Fibroblast of lung (primary cell): ENCODE measurements at regions not wholly inside any gene's neighbourhood (a gene's known extent, or its start where the extent isn't known, plus 50 kb on each side); places are given as distances from the start of the nearest gene placed in this dataset.

Source experiments
- DNase-seq, 2 donors: peaks; one replicate each; pipeline versions ENCODE4 v3.0.0 to v3.0.0-alpha.2; 2010; ENCODE audit warnings: low read depth in 2 of 2
- H2AFZ ChIP-seq: 2 replicates; pipeline ENCODE4 v1.5.1; 2012; ENCODE audit warnings: low read length, control low read depth, inconsistent platforms
- H3K27ac ChIP-seq: 2 replicates; pipeline ENCODE4 v1.5.1; 2011; ENCODE audit warnings: low read length, control low read depth; ENCODE audit not compliant: insufficient read depth
- H3K27me3 ChIP-seq: 2 replicates; pipeline ENCODE4 v1.5.1; 2011; ENCODE audit warnings: mild to moderate bottlenecking, low read length; ENCODE audit not compliant: control insufficient read depth, insufficient read depth
- H3K36me3 ChIP-seq: 2 replicates; pipeline ENCODE4 v1.5.1; 2011; ENCODE audit warnings: low read length; ENCODE audit not compliant: control insufficient read depth, insufficient read depth
- H3K4me1 ChIP-seq: 2 replicates; pipeline ENCODE4 v1.5.1; 2011; ENCODE audit warnings: low read length; ENCODE audit not compliant: control insufficient read depth, insufficient read depth; ENCODE audit errors: extremely low read depth
- H3K4me2 ChIP-seq: 2 replicates; pipeline ENCODE4 v1.5.1; 2011; ENCODE audit warnings: low read length, control low read depth; ENCODE audit not compliant: insufficient read depth; ENCODE audit errors: extremely low read depth
- H3K4me3 ChIP-seq, 4 experiments: fragments of 200-600 bp in 1 of 4; sonication (generic) in 1 of 4; replicated peaks in 1 of 4; 2 replicates each; pipeline ENCODE4 v1.5.1; 2011 to 2016; ENCODE audit warnings: low read length in 4 of 4, low read depth in 3 of 4, mild to moderate bottlenecking in 3 of 4, control low read depth in 2 of 4, inconsistent platforms in 1 of 4, mixed read lengths in 1 of 4; ENCODE audit not compliant: insufficient read depth in 1 of 4; ENCODE audit errors: control extremely low read depth in 1 of 4
- H3K79me2 ChIP-seq: 2 replicates; pipeline ENCODE4 v1.5.1; 2012; ENCODE audit warnings: mild to moderate bottlenecking, low read length, inconsistent platforms; ENCODE audit not compliant: control insufficient read depth, insufficient read depth
- H3K9ac ChIP-seq: 2 replicates; pipeline ENCODE4 v1.5.1; 2011; ENCODE audit warnings: mild to moderate bottlenecking, low read length, control low read depth; ENCODE audit not compliant: insufficient read depth
- H3K9me3 ChIP-seq: 2 replicates; pipeline ENCODE4 v1.5.1; 2012; ENCODE audit warnings: low read depth, low read length; ENCODE audit not compliant: control insufficient read depth, insufficient read depth
- H4K20me1 ChIP-seq: 2 replicates; pipeline ENCODE4 v1.5.1; 2011; ENCODE audit warnings: low read length; ENCODE audit not compliant: control insufficient read depth, insufficient read depth; ENCODE audit errors: extremely low read depth
- EZH2 ChIP-seq: IDR thresholded peaks from 2 replicates; pipeline ENCODE4 v1.5.1; 2012; ENCODE audit warnings: low read length, control low read depth, mild to moderate bottlenecking; ENCODE audit errors: missing control alignments
- TF ChIP-seq, protein P1 (sequence below), 2 donors: IDR thresholded peaks in 1 of 2; conservative IDR thresholded peaks in 1 of 2; 1 replicate in 1 of 2; 2 replicates in 1 of 2; pipeline ENCODE4 v1.5.1; 2011 to 2012; ENCODE audit warnings: low read length in 2 of 2, control low read depth in 1 of 2, inconsistent platforms in 1 of 2, low read depth in 1 of 2, mild to moderate bottlenecking in 1 of 2

DNA sequence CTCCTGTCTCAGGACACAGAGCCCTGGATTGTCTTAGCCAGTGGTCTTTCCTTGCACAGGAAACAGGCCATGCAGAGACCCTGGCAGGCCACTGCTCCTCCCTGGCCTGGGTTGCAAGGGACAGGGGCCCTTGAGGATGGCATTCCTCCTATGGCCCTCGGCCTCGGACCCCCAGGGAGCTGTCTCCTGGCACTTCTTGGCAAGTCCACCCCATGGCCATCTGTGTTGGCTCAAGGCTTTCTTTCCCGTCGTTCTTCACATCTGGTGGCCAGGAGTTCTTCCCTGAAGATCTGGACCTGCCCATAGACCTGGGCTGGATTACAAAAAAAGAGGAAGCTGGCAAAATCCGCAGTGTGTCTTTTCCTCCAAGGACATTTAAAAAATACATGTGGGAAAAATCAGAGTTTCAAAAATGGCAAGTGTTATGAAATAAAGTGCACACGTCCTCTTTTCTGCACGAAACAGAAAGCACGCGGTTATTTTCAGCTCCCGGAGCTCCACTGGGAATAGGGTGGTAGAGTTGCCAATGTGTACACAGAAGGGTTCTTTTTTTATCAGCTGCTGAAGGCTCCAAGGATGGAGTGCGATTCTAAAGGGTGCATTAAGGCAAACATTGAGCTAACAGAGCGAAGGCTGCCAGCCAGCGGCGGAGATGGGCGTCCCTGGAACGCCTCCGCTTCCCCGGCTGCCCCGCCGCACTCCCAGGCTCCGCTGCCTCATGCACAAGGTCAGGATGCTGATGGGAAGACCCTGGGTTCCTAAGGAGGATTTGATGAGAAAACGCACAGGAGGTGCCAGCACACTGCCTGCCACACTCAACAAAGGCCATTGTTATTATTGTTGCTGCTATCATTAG, 62.8 kb upstream of the FAM20C start:
- Histone ChIP-seq H3K79me2 (no peaks in the 10 kb centered on the region), H3K9ac (no peak overlapping the region), H3K27me3 (no peaks in the 10 kb centered on the region), H3K4me2 (peak overlapping the region; percentile 82), H3K4me3 (peak overlapping the region in 3 of 4 experiments; percentile 21 to 28 (median 25)), H3K36me3 (no peaks in the 10 kb centered on the region), H3K9me3 (no peaks in the 10 kb centered on the region), H3K27ac (no peak overlapping the region), H3K4me1 (peaks cover 9% of the 10 kb centered on the region), H2AFZ (peak overlapping the region; percentile 23), H4K20me1 (no peaks in the 10 kb centered on the region)
- peak in 1 of 2 donors; percentile 73 for DNase-seq
- TF ChIP-seq, protein P1, sequence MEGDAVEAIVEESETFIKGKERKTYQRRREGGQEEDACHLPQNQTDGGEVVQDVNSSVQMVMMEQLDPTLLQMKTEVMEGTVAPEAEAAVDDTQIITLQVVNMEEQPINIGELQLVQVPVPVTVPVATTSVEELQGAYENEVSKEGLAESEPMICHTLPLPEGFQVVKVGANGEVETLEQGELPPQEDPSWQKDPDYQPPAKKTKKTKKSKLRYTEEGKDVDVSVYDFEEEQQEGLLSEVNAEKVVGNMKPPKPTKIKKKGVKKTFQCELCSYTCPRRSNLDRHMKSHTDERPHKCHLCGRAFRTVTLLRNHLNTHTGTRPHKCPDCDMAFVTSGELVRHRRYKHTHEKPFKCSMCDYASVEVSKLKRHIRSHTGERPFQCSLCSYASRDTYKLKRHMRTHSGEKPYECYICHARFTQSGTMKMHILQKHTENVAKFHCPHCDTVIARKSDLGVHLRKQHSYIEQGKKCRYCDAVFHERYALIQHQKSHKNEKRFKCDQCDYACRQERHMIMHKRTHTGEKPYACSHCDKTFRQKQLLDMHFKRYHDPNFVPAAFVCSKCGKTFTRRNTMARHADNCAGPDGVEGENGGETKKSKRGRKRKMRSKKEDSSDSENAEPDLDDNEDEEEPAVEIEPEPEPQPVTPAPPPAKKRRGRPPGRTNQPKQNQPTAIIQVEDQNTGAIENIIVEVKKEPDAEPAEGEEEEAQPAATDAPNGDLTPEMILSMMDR (conservative IDR thresholded peaks at IDR 0.05 in 1 of 2, IDR thresholded peaks at IDR 0.05 in 1 of 2; ENCODE audit: low read depth in 1 of 2, low read length in 2 of 2) = no peak
- no peak for TF ChIP-seq EZH2

DNA sequence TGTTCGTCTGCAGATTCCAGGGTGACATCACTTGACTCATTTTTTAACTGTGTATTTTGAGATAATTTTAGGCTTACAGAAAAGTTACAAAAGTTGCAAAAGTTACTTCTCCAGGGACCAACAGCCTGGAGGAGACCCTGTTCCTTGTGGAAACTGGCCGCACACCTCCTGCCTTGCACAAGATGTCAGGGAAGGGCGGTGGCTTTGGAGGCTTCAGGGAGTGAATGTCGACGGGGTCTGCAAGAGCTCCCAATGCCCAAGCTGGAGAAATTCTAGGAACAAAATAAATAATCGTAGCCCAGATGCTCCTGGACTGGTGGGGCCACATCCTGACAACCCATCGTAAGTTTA, 62.2 kb upstream of the FAM20C start:
- peaks cover 9% of the 10 kb centered on the region for H3K4me1 ChIP-seq
- H4K20me1 ChIP-seq = no peaks in the 10 kb centered on the region
- no peaks in the 10 kb centered on the region for H3K79me2 ChIP-seq
- no peak overlapping the region for H3K9ac ChIP-seq
- peak overlapping the region; percentile 23 for H2AFZ ChIP-seq
- peak overlapping the region in 1 of 4 experiments; percentile 21 for H3K4me3 ChIP-seq
- H3K9me3 ChIP-seq = no peaks in the 10 kb centered on the region
- H3K27me3 ChIP-seq = no peaks in the 10 kb centered on the region
- H3K36me3 ChIP-seq = no peaks in the 10 kb centered on the region
- DNase-seq = no peak
- peak overlapping the region; percentile 82 for H3K4me2 ChIP-seq
- no peak for TF ChIP-seq EZH2
- TF ChIP-seq, protein P1 (conservative IDR thresholded peaks at IDR 0.05 in 1 of 2, IDR thresholded peaks at IDR 0.05 in 1 of 2; ENCODE audit: low read depth in 1 of 2, low read length in 2 of 2) = no peak
- H3K27ac ChIP-seq = no peak overlapping the region

- no peak overlapping the region for H3K4me3 ChIP-seq
- peak overlapping the region; percentile 43 for H2AFZ ChIP-seq
- DNase-seq = no peak
- no peaks in the 10 kb centered on the region for H3K9me3 ChIP-seq
- TF ChIP-seq, protein P1 (conservative IDR thresholded peaks at IDR 0.05 in 1 of 2, IDR thresholded peaks at IDR 0.05 in 1 of 2; ENCODE audit: low read depth in 1 of 2, low read length in 2 of 2) = no peak
- TF ChIP-seq EZH2 = no peak
- H3K27ac ChIP-seq = no peak overlapping the region
- no peaks in the 10 kb centered on the region for H4K20me1 ChIP-seq
- H3K4me2 ChIP-seq = no peak overlapping the region
- peaks cover 5% of the 10 kb centered on the region for H3K27me3 ChIP-seq
- H3K79me2 ChIP-seq = no peaks in the 10 kb centered on the region
- no peaks in the 10 kb centered on the region for H3K36me3 ChIP-seq
- no peak overlapping the region for H3K9ac ChIP-seq
- H3K4me1 ChIP-seq = peaks cover 9% of the 10 kb centered on the region
These were observed 61.2 kb upstream of the FAM20C start for GRCh38 chr7:130875-131780.
